GM23338 (cell line): ENCODE measurements at regions not wholly inside any gene's neighbourhood (a gene's known extent, or its start where the extent isn't known, plus 50 kb on each side); places are given as distances from the start of the nearest gene placed in this dataset.

ENCODE experiments used
- ATAC-seq: fragments of 200-7000 bp; cut with Tn5 transposase; 3 replicates; pipeline ENCODE4 v1.9.1; 2020
- DNase-seq: peaks from one replicate; pipeline ENCODE4 v3.0.0-alpha.2; 2015; ENCODE audit warnings: low spot score
- H2AFZ ChIP-seq: fragments of 200-600 bp; sonication (generic); 2 replicates; pipeline ENCODE4 v1.8.0; 2016; ENCODE audit warnings: antibody characterized with exemption, mild to moderate bottlenecking, moderate library complexity
- H3F3A ChIP-seq: fragments of 200-600 bp; sonication (generic); replicated peaks from 2 replicates; pipeline ENCODE4 v1.8.0; 2017; ENCODE audit warnings: antibody characterized with exemption, mixed run types, low read depth
- H3K27ac ChIP-seq: fragments of 200-600 bp; sonication (generic); 2 replicates; pipeline ENCODE4 v1.6.1; 2016; ENCODE audit warnings: low read depth
- H3K27me3 ChIP-seq: fragments of 200-600 bp; sonication (generic); 2 replicates; pipeline ENCODE4 v1.8.0; 2016; ENCODE audit warnings: mild to moderate bottlenecking, mixed run types, moderate library complexity; ENCODE audit not compliant: insufficient read depth
- H3K36me3 ChIP-seq: fragments of 200-600 bp; sonication (generic); 2 replicates; pipeline ENCODE4 v1.8.0; 2016; ENCODE audit warnings: mild to moderate bottlenecking; ENCODE audit not compliant: insufficient read depth
- H3K4me1 ChIP-seq: fragments of 200-600 bp; sonication (generic); 2 replicates; pipeline ENCODE4 v1.8.0; 2016; ENCODE audit warnings: mild to moderate bottlenecking, moderate library complexity; ENCODE audit not compliant: insufficient read depth
- H3K4me2 ChIP-seq: fragments of 200-600 bp; sonication (generic); 2 replicates; pipeline ENCODE4 v1.7.1; 2017; ENCODE audit warnings: mixed run types
- H3K4me3 ChIP-seq: fragments of 200-600 bp; sonication (generic); 2 replicates; pipeline ENCODE4 v1.6.1; 2016; ENCODE audit warnings: mixed run types
- H3K79me2 ChIP-seq: fragments of 200-600 bp; sonication (generic); replicated peaks from 2 replicates; pipeline ENCODE4 v1.8.0; 2017; ENCODE audit warnings: mild to moderate bottlenecking; ENCODE audit not compliant: insufficient read depth
- H3K9me2 ChIP-seq: fragments of 200-600 bp; sonication (generic); 2 replicates; pipeline ENCODE4 v1.8.0; 2017; ENCODE audit not compliant: insufficient read depth
- H4K20me1 ChIP-seq: fragments of 200-600 bp; sonication (generic); replicated peaks from 2 replicates; pipeline ENCODE4 v1.8.0; 2017; ENCODE audit warnings: mild to moderate bottlenecking; ENCODE audit not compliant: insufficient read depth
- H3K27ac Mint-ChIP-seq: 2 replicates; pipeline ENCODE4 v1.8.0; 2020; ENCODE audit warnings: inconsistent platforms, mild to moderate bottlenecking, moderate library complexity, mixed read lengths
- H3K27me3 Mint-ChIP-seq: 3 replicates; pipeline ENCODE4 v1.8.0; 2022; ENCODE audit warnings: low read depth, mild to moderate bottlenecking, moderate library complexity, mixed read lengths, inconsistent platforms; ENCODE audit not compliant: insufficient read depth, poor library complexity
- H3K36me3 Mint-ChIP-seq: 3 replicates; pipeline ENCODE4 v1.8.0; 2021; ENCODE audit warnings: low read depth, mild to moderate bottlenecking, inconsistent platforms, moderate library complexity, mixed read lengths
- H3K4me1 Mint-ChIP-seq: 3 replicates; pipeline ENCODE4 v1.8.0; 2020; ENCODE audit warnings: mild to moderate bottlenecking, inconsistent platforms, mixed read lengths
- H3K4me3 Mint-ChIP-seq: 3 replicates; pipeline ENCODE4 v1.8.0; 2021; ENCODE audit warnings: moderate library complexity, mild to moderate bottlenecking, inconsistent platforms, mixed read lengths
- H3K9me3 Mint-ChIP-seq: 3 replicates; pipeline ENCODE4 v1.8.0; 2020; ENCODE audit warnings: moderate library complexity, mild to moderate bottlenecking, inconsistent platforms, mixed read lengths
- CTCF ChIP-seq, 2 experiments: fragments of 200-600 bp in 1 of 2; sonication (generic) in 1 of 2; conservative IDR thresholded peaks; 2 replicates each; pipeline versions ENCODE4 v1.5.1 to v1.6.1; 2016 to 2017; ENCODE audit warnings: antibody characterized with exemption in 2 of 2, low read depth in 2 of 2, mild to moderate bottlenecking in 2 of 2, moderate library complexity in 1 of 2
- EZH2 ChIP-seq: fragments of 200-600 bp; sonication (generic); IDR thresholded peaks from one replicate; pipeline ENCODE4 v1.8.0; 2017; ENCODE audit warnings: antibody characterized with exemption, mild to moderate bottlenecking, low read depth; ENCODE audit not compliant: unreplicated experiment
- EZH2phosphoT487 ChIP-seq: fragments of 200-600 bp; sonication (generic); IDR thresholded peaks from one replicate; pipeline ENCODE4 v1.8.1; 2018; ENCODE audit warnings: antibody characterized with exemption; ENCODE audit not compliant: unreplicated experiment
- JUNB ChIP-seq: IDR thresholded peaks from one replicate; pipeline ENCODE4 v1.6.1; 2016; ENCODE audit warnings: antibody characterized with exemption; ENCODE audit not compliant: unreplicated experiment
- NANOG ChIP-seq: IDR thresholded peaks from 2 replicates; pipeline ENCODE4 v1.6.1; 2016; ENCODE audit warnings: antibody characterized with exemption, borderline replicate concordance
- POLR2AphosphoS5 ChIP-seq: IDR thresholded peaks from 2 replicates; pipeline ENCODE4 v1.6.1; 2016; ENCODE audit warnings: antibody characterized with exemption, low read depth
- REST ChIP-seq: IDR thresholded peaks from one replicate; pipeline ENCODE4 v1.6.1; 2018; ENCODE audit warnings: antibody characterized with exemption; ENCODE audit not compliant: unreplicated experiment
- STAT1 ChIP-seq: IDR thresholded peaks from one replicate; pipeline ENCODE4 v1.6.1; 2016; ENCODE audit warnings: antibody characterized with exemption; ENCODE audit not compliant: unreplicated experiment
- ZNF462 ChIP-seq: fragments of 250-450 bp; sonication (Bioruptor Pico); IDR thresholded peaks from 2 replicates; pipeline ENCODE4 v1.5.0; 2020; ENCODE audit warnings: mild to moderate bottlenecking, moderate library complexity

GRCh38 chr2:237198164-237198855, 112.6 kb downstream of the COPS8 start:
- Histone ChIP-seq H3K4me3 (peak overlapping the region; percentile 17; the same call in 1 of the 2 replicates), H3K27ac (peak overlapping the region; percentile 95), H3K27me3 (no peaks in the 10 kb centered on the region), H4K20me1 (no peaks in the 10 kb centered on the region), H3F3A (no peaks in the 10 kb centered on the region; the same call in none of the 2 replicates), H3K36me3 (peaks cover 4% of the 10 kb centered on the region; the same call in 1 of the 2 replicates), H3K79me2 (no peaks in the 10 kb centered on the region), H3K9me2 (peaks cover 32% of the 10 kb centered on the region), H2AFZ (no peak overlapping the region), H3K4me2 (peak overlapping the region; percentile 25; the same call in 1 of the 2 replicates), H3K4me1 (peaks cover 27% of the 10 kb centered on the region)
- Mint-ChIP-seq H3K36me3 (peaks cover 27% of the 10 kb centered on the region), H3K4me1 (peaks cover 38% of the 10 kb centered on the region), H3K27me3 (peaks cover 6% of the 10 kb centered on the region), H3K27ac (peak overlapping the region; percentile 93), H3K9me3 (peaks cover 32% of the 10 kb centered on the region), H3K4me3 (no peak overlapping the region)
- TF ChIP-seq POLR2AphosphoS5 (no peak), EZH2 (no peak), NANOG (peak; percentile 93), STAT1 (no peak), JUNB (no peak)
- ATAC-seq: no peak; the same call in 2 of the 3 replicates
- peak; percentile 31 for DNase-seq

GRCh38 chr2:237199082-237199481, 113.4 kb downstream of the COPS8 start:
- peak overlapping the region; percentile 25; the same call in 1 of the 2 replicates for H3K4me2 ChIP-seq
- Mint-ChIP-seq H3K27ac (peak overlapping the region; percentile 93), H3K27me3 (peaks cover 6% of the 10 kb centered on the region), H3K4me3 (no peak overlapping the region), H3K9me3 (peaks cover 31% of the 10 kb centered on the region), H3K4me1 (peaks cover 38% of the 10 kb centered on the region), H3K36me3 (peaks cover 27% of the 10 kb centered on the region)
- H3F3A ChIP-seq: no peaks in the 10 kb centered on the region; the same call in none of the 2 replicates
- peak; percentile 64 for DNase-seq
- TF ChIP-seq REST: no peak
- TF ChIP-seq EZH2phosphoT487: no peak
- TF ChIP-seq ZNF462 (CRISPR knock-in tag): no peak
- TF ChIP-seq JUNB: no peak
- TF ChIP-seq NANOG: peak; percentile 73; the same call in 1 of the 2 replicates
- no peak for TF ChIP-seq CTCF (conservative IDR thresholded peaks at IDR 0.05; ENCODE audit: low read depth in 2 of 2)
- no peak for TF ChIP-seq EZH2
- peaks cover 4% of the 10 kb centered on the region; the same call in 1 of the 2 replicates for H3K36me3 ChIP-seq
- H4K20me1 ChIP-seq: no peaks in the 10 kb centered on the region
- ATAC-seq: no peak; the same call in 2 of the 3 replicates
- H3K79me2 ChIP-seq: no peaks in the 10 kb centered on the region
- peaks cover 27% of the 10 kb centered on the region for H3K4me1 ChIP-seq
- peak overlapping the region; percentile 95 for H3K27ac ChIP-seq
- H2AFZ ChIP-seq: no peak overlapping the region
- no peaks in the 10 kb centered on the region for H3K27me3 ChIP-seq
- peak overlapping the region; percentile 17; the same call in 1 of the 2 replicates for H3K4me3 ChIP-seq
- peaks cover 29% of the 10 kb centered on the region for H3K9me2 ChIP-seq
